NCI-H82 treated with DMSO at 0.1 percent for 48 hours (cell line): ENCODE measurements at regions not wholly inside any gene's neighbourhood (a gene's known extent, or its start where the extent isn't known, plus 50 kb on each side); places are given as distances from the start of the nearest gene placed in this dataset.
"Not testable (repeated sequence)": the region's sequence is repeated elsewhere in the genome, so short reads cannot be mapped to it uniquely, and the experiment has no call there.

ENCODE experiments used
- DNase-seq: peaks from one replicate; lab custom pipeline; 2025; ENCODE audit not compliant: unreplicated experiment; lab: John Stamatoyannopoulos, UW

GRCh38 chr20:51306081-51306480 lies 236.4 kb downstream of the NFATC2 start:
- DNase-seq, result no peak

GRCh38 chr20:51305316-51306052 lies 237.0 kb downstream of the NFATC2 start:
- no peak for DNase-seq

DNA sequence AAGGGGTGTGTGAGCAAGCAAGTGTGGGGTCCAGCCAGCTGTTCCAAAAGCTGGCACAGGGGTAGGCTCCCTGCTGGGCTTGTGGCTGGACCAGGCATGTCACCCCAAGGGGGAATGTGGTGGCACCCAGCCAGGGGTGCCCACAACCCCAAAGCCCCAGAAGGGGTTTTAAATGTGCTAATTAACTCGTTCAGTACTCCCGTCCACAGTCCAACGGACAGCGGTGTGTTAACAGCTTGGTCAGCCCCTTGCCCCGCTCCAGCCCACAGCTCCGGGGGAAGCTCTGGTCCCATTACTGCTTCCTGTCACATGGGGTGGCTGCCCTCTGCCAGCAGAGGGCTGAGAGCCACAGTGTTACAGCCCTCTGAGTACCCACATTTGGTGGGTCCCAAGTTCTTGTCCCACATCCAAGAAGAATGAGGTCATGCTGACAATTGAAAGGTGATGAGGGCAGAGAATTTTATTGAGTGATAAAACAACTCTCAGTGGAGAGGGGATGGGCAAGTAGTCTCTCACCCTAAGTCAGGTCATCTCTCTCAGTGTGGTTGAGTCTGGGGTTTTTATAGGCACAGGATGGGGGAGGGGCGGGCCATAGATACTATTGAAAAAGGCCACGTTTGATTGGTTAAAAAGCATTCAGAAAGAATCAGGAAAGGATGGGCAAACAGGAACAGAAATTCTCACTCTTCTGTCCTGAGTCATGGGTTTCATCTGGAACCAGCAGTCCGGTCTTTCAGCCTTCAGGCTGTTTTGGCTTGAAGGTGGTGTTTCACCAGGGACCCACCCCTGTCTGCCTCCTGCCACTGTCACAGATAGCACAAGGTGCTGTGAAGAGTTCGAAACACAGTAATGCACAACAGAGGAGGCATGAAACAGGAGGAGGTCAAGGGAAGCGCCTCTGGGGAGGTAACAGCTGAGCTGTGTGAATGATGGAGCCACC lies 238.5 kb downstream of the NFATC2 start:
- DNase-seq, result no peak

DNA sequence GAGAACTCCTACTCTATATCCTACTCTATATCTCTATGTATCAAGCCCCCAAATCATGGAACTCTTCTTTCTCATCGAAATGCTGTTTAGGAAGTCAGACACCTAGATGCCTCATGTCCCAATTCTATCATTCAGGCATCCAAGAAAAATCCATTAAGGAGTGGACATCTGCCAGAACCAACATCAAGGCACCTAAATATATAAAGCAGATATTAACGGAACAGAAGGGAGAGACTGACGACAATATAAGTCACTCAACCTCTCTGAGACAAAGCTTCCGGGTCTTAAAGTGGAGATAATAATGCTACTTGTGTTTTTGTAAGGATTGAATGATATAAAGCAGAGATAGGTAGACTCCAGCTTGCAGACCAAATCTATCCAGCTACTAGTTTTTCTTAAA lies 241.5 kb downstream of the NFATC2 start:
- no peak for DNase-seq

- DNase-seq, result no peak
Observed at GRCh38 chr20:51300104-51300503, 242.4 kb downstream of the NFATC2 start.

DNA sequence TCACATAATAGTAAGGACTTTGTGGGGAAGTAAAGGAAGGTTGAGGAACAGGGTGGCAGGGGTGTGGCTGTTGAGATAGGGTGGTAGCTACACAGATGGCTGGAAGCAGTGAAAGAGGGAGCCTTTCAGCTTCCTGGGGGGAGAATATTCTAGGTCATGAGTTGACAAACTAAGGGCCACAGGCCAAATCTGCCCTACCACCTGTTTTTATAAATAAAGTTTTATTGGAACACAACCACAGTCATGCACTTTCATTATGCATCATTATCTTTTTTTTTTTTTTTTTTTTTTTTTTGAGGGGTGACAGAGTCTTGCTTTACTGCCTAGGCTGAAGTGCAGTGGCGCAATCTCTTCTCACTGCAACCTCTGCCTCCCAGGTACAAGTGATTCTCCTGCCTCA lies 243.1 kb downstream of the NFATC2 start:
- DNase-seq, result no peak

GRCh38 chr20:51298141-51298749 lies 244.3 kb downstream of the NFATC2 start:
- DNase-seq, result no peak

DNA sequence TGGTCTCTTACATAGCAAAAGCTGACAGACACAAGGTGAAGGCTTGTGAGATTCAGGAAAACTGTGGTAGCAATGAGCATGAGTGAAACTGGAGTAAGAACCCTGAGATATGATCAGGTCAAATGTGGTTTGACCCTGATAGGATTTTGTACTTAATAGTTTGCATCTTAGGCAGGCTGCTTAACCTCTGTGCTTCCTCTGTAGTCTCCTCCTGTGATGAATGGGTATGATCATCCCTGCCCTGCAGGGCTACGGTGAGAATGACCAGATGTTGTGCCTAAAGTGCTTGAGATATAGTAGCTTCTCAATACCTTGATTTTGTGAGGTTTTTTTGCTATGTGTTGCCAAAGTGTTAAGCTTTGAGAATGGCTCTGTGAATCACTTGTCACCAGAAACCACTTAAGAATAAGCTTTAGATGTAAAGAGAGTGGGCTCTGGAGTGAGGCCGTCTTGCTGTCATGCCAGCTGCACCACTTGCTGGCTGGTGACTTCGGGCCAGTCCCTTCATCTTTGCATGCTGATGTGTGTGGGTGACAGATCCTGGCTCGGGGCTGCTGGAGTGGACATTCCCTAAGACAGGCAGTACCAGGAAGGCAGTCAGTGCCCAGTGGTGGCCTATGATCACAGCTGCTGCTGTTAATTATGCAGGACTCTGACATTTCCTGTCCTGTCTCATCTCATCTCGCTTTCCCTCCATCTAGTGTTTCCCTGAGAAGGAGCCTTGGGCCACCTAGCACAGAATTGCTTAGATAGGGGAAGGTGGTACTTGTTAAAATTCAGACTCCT lies 254.7 kb downstream of the NFATC2 start:
- DNase-seq, result no peak

GRCh38 chr20:51286758-51287157 lies 255.8 kb downstream of the NFATC2 start:
- no peak for DNase-seq

DNA sequence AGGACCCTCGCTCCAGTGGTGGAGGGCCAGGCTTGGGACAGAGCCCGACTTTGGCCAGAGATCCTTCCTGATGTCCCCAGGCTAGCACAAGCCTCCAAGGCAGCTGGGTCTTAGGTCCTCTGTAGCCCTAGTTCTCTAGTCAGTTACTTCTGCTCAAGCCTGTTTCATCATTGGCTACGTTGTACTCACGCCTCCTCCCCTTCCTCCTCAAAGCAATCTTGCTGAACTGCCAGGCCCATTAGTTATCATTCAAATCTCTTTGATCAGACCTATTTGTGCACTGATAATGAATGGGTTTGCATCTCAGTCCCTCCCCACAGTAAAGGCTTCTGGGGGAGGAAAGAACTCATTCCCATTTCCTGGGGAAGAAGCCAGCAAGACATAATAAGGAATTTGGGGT lies 256.8 kb downstream of the NFATC2 start:
- no peak for DNase-seq

DNA sequence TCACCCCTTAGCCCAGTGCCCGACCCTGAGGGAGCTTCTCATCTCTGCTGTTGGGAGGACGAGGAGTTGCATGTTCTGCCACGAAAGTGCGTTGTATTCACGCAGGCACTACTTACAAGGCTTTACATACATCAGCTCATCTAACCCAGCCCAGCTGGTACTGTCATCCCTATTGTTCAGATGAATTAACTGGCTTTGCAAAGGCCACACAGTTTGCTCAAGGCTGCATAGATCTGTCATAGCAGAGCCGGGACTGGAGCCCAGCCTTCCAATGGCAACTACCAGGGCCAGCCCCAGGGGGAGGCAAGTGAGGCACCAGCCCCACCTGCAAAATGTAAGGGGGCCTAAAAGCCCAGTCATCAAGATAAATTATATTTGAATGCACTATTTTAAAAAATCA lies 257.6 kb downstream of the NFATC2 start:
- no peak for DNase-seq

GRCh38 chr20:51284176-51284575 lies 258.3 kb downstream of the NFATC2 start:
- DNase-seq, result no peak

DNA sequence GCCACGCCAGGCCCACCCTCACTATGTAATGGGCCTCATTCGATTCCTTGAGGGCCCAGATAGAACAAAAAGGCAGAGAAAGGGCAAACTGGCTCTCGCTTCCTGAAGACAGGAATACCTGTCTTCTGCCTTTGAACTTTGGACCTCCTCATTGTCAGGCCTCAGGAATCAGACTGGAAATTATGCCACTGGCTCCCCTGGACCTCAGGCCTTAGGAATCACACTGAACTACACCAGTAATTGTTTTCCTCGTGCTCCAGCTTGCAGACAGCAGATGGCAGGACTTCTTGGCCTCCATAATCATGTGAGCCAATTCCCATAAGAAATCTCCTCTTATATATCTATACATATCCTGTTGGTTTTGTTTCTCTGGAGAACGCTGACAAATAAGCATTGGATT lies 258.6 kb upstream of the KCNG1 start:
- DNase-seq, result no peak

- DNase-seq, result no peak
Observed at GRCh38 chr20:51280047-51280446, 257.1 kb upstream of the KCNG1 start.

GRCh38 chr20:51277961-51278360 lies 255.1 kb upstream of the KCNG1 start:
- DNase-seq, result no peak

DNA sequence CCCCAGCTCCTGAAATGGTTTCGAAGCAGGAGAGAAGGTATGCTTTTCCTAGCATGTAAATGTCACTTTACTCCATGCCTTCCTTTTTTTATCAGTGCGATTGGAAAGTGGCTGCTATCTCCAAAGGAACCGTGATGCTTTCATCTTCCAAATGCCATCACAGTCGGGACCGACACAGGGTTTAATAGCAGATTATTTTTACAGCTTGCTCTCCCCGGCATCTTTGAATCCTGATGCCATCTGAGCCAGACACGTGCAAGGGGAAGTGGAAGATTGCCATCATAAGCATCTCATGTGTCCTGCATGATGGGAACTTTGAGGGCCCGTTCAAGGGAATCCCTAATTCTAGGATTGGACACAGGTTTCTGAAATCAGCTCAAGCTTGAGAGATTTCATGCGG lies 253.4 kb upstream of the KCNG1 start:
- DNase-seq, result no peak

DNA sequence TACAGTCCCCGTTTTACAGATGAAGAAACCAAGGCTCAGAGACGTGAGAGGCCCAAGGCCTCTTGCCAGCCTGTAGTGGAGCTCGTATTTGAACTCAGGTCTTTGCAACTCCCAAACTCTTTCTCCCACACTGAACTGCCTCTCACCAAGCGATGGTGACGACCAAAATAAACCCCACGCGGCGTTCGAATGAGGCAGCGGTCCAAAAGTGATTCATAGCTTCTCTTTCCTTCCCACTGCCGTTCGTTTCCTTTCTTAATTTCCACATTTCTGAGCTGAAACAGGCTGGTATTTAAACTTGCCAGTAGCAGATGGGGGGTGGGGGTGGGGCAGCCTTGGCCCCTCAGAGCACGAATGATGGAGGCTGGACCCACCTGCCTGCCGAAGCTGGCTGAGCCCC lies 252.9 kb upstream of the KCNG1 start:
- no peak for DNase-seq

DNA sequence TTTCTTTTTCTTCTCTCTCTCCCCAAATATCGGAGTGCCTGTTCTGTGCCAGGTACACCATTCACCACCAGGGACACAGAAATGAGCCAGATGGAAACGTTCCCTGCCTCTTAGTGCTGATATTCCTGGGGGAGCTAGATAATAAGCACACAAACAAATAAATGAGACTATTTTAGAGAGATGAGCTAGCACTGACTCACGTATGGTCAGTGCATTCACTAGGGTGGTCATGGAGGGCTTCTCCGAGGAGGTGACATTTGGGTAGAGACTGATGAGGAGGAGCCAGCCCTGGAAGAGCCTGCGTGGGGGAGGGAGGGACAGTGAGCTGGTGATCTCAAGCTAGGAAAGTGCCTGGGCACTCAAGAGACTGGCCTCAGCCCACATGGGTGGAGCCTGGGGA lies 252.3 kb upstream of the KCNG1 start:
- DNase-seq, result no peak

DNA sequence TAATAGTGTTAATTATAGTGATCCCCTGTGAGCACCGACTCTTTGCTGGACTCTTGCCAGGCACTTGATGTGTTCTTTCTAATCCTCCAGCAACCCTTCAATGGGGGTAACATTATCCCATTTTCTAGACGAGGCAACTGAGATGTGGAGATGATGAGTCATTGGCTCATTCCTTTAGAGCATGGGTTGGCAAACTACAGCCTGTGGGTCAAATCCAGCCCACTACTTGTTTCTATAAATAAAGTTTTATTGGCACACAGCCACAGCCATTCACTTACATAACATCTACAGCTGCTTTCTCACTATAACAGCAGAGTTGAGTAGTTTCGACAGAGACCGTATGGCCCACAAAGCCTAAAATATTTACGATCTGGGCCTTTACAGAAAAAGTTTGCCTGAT lies 249.5 kb upstream of the KCNG1 start:
- DNase-seq, result peak; percentile 9

- DNase-seq, result no peak
Observed at GRCh38 chr20:51271931-51272330, 249.0 kb upstream of the KCNG1 start.

GRCh38 chr20:51271289-51271688 lies 248.4 kb upstream of the KCNG1 start:
- DNase-seq, result not testable (repeated sequence)
